ENCODE measurements at regions not wholly inside any gene's neighbourhood (a gene's known extent, or its start where the extent isn't known, plus 50 kb on each side); places are given as distances from the start of the nearest gene placed in this dataset.

DNA sequence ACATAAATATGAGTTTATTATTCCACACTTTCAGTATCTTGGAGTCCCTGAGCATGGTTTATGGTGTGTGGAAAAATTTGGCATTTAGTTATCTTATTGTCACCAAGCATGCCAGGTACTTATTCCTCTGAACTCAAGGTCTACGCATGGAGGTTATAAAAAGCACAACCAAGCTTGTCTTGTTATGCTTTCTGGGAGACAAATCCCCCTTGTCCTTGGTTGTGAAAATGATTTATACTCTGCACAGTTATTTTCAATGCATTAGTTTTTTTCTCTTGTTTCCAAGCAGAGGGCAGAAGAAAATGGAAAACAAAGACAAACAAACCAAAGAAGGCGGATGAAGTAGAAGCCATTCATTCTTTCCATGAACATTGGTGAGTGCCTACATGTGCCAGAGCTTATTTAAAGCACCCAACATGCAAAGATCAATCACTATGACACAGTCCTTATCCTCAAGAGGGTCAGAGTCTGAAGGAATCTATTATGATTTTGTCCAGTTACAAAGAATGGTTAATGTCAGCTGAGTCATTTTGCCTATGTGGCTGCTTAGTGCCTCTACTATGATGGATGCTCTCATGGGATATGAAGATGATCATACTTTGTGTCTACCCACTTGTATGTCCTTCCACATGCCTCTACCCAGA, 323.1 kb downstream of the TENT4A start:
- no peak for DNase-seq (ENCODE audit: low spot score)
- H3K4me1 ChIP-seq (ENCODE audit: control insufficient read depth in 4 of 4, insufficient read depth in 4 of 4, low read length in 3 of 4) = no peaks in the 10 kb centered on the region

DNA sequence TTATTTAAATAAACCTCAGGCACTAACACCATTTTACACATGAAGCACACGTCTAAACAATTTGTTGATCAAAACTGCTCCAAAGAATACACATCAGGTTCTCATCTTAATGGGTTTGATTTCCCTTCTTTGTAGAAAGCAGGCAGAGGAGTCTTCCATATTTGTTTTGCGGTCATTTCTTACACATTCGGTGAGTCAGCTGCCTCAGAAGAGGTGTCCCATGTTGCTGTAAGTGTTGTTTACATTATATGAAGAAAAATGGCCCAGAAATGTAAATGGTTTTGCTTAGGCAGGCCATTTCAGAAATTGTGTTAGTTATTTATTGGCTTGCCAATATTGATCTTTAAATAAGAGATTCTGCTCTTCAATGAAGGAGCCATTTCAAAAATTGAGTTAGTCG, 325.8 kb downstream of the TENT4A start:
- no peak overlapping the region for H3K27ac ChIP-seq (ENCODE audit: low read depth in 1 of 2, low read length in 2 of 2)
- TF ChIP-seq RXRA (IDR thresholded peaks at IDR 0.05) = no peak
- TF ChIP-seq NR2F2 (IDR thresholded peaks at IDR 0.05) = no peak
- TF ChIP-seq, protein P1, sequence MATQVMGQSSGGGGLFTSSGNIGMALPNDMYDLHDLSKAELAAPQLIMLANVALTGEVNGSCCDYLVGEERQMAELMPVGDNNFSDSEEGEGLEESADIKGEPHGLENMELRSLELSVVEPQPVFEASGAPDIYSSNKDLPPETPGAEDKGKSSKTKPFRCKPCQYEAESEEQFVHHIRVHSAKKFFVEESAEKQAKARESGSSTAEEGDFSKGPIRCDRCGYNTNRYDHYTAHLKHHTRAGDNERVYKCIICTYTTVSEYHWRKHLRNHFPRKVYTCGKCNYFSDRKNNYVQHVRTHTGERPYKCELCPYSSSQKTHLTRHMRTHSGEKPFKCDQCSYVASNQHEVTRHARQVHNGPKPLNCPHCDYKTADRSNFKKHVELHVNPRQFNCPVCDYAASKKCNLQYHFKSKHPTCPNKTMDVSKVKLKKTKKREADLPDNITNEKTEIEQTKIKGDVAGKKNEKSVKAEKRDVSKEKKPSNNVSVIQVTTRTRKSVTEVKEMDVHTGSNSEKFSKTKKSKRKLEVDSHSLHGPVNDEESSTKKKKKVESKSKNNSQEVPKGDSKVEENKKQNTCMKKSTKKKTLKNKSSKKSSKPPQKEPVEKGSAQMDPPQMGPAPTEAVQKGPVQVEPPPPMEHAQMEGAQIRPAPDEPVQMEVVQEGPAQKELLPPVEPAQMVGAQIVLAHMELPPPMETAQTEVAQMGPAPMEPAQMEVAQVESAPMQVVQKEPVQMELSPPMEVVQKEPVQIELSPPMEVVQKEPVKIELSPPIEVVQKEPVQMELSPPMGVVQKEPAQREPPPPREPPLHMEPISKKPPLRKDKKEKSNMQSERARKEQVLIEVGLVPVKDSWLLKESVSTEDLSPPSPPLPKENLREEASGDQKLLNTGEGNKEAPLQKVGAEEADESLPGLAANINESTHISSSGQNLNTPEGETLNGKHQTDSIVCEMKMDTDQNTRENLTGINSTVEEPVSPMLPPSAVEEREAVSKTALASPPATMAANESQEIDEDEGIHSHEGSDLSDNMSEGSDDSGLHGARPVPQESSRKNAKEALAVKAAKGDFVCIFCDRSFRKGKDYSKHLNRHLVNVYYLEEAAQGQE (IDR thresholded peaks at IDR 0.05) = no peak
- TF ChIP-seq HNF4G (IDR thresholded peaks at IDR 0.05) = no peak
- TF ChIP-seq, protein P2, sequence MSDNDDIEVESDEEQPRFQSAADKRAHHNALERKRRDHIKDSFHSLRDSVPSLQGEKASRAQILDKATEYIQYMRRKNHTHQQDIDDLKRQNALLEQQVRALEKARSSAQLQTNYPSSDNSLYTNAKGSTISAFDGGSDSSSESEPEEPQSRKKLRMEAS (IDR thresholded peaks at IDR 0.05) = no peak
- TF ChIP-seq FOXA2 (IDR thresholded peaks at IDR 0.05) = no peak
- no peak for TF ChIP-seq YY1 (IDR thresholded peaks at IDR 0.05)
- TF ChIP-seq, protein P3, sequence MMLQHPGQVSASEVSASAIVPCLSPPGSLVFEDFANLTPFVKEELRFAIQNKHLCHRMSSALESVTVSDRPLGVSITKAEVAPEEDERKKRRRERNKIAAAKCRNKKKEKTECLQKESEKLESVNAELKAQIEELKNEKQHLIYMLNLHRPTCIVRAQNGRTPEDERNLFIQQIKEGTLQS (IDR thresholded peaks at IDR 0.05) = no peak
- no peak for TF ChIP-seq HNF4A (conservative IDR thresholded peaks at IDR 0.05)
- TF ChIP-seq, protein P4, sequence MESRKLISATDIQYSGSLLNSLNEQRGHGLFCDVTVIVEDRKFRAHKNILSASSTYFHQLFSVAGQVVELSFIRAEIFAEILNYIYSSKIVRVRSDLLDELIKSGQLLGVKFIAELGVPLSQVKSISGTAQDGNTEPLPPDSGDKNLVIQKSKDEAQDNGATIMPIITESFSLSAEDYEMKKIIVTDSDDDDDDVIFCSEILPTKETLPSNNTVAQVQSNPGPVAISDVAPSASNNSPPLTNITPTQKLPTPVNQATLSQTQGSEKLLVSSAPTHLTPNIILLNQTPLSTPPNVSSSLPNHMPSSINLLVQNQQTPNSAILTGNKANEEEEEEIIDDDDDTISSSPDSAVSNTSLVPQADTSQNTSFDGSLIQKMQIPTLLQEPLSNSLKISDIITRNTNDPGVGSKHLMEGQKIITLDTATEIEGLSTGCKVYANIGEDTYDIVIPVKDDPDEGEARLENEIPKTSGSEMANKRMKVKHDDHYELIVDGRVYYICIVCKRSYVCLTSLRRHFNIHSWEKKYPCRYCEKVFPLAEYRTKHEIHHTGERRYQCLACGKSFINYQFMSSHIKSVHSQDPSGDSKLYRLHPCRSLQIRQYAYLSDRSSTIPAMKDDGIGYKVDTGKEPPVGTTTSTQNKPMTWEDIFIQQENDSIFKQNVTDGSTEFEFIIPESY (IDR thresholded peaks at IDR 0.05) = no peak
- TF ChIP-seq GABPA (IDR thresholded peaks at IDR 0.05 in 1 of 2, conservative IDR thresholded peaks at IDR 0.05 in 1 of 2) = no peak
- no peak for TF ChIP-seq JUND (IDR thresholded peaks at IDR 0.05)
- TF ChIP-seq EGR1 (IDR thresholded peaks at IDR 0.05; ENCODE audit: low read depth in 2 of 2) = no peak
- H3K4me1 ChIP-seq (ENCODE audit: control insufficient read depth in 4 of 4, insufficient read depth in 4 of 4, low read length in 3 of 4) = no peaks in the 10 kb centered on the region

More for the DNA sequence above, 323.1 kb downstream of the TENT4A start:
- H3K27ac ChIP-seq (ENCODE audit: low read depth in 1 of 2, low read length in 2 of 2) = no peak overlapping the region
- H3K4me3 ChIP-seq (ENCODE audit: low read depth in 1 of 3, low read length in 3 of 3) = no peak overlapping the region
- TF ChIP-seq, protein P3 (IDR thresholded peaks at IDR 0.05) = no peak
- TF ChIP-seq RXRA (IDR thresholded peaks at IDR 0.05) (no peak), HNF4A (conservative IDR thresholded peaks at IDR 0.05) (no peak), TAF1 (conservative IDR thresholded peaks at IDR 0.05) (no peak), SP1 (IDR thresholded peaks at IDR 0.05) (no peak), NR2F2 (IDR thresholded peaks at IDR 0.05) (no peak), JUND (IDR thresholded peaks at IDR 0.05) (no peak), FOXA1 (IDR thresholded peaks at IDR 0.05) (no peak), EGR1 (IDR thresholded peaks at IDR 0.05; ENCODE audit: low read depth in 2 of 2) (no peak), GABPA (IDR thresholded peaks at IDR 0.05 in 1 of 2, conservative IDR thresholded peaks at IDR 0.05 in 1 of 2) (no peak), HNF4G (IDR thresholded peaks at IDR 0.05) (no peak), RAD21 (IDR thresholded peaks at IDR 0.05) (no peak), YY1 (IDR thresholded peaks at IDR 0.05) (no peak)
- TF ChIP-seq, protein P2 (IDR thresholded peaks at IDR 0.05) = no peak
- no peak overlapping the region for H3K9ac ChIP-seq (ENCODE audit: low read depth in 1 of 2, low read length in 2 of 2)
- H3K9me3 ChIP-seq (ENCODE audit: control insufficient read depth in 4 of 4, low read length in 3 of 4) = no peaks in the 10 kb centered on the region
- H3K36me3 ChIP-seq (ENCODE audit: control insufficient read depth in 4 of 4, insufficient read depth in 3 of 4, low read depth in 1 of 4, low read length in 3 of 4) = no peaks in the 10 kb centered on the region
- no peaks in the 10 kb centered on the region for H3K27me3 ChIP-seq (ENCODE audit: control insufficient read depth in 4 of 4, insufficient read depth in 4 of 4, low read length in 3 of 4)
- WGBS = 85% methylated on average over 2 of the region's 2 CpGs

More for the DNA sequence above, 325.8 kb downstream of the TENT4A start:
- WGBS = 68% methylated on average over 4 of the region's 4 CpGs
- no peak overlapping the region for H3K9ac ChIP-seq (ENCODE audit: low read depth in 1 of 2, low read length in 2 of 2)
- no peaks in the 10 kb centered on the region for H3K27me3 ChIP-seq (ENCODE audit: control insufficient read depth in 4 of 4, insufficient read depth in 4 of 4, low read length in 3 of 4)
- H3K4me3 ChIP-seq (ENCODE audit: low read depth in 1 of 3, low read length in 3 of 3) = no peak overlapping the region
- no peak for DNase-seq (ENCODE audit: low spot score)
- H3K9me3 ChIP-seq (ENCODE audit: control insufficient read depth in 4 of 4, low read length in 3 of 4) = no peaks in the 10 kb centered on the region
- no peaks in the 10 kb centered on the region for H3K36me3 ChIP-seq (ENCODE audit: control insufficient read depth in 4 of 4, insufficient read depth in 3 of 4, low read depth in 1 of 4, low read length in 3 of 4)

All from liver (tissue), 7 donors.